HG02798 (cell line): ENCODE measurements at regions not wholly inside any gene's neighbourhood (a gene's known extent, or its start where the extent isn't known, plus 50 kb on each side); places are given as distances from the start of the nearest gene placed in this dataset.
"Not testable (repeated sequence)": the region's sequence is repeated elsewhere in the genome, so short reads cannot be mapped to it uniquely, and the experiment has no call there.

ENCODE experiments used
- ATAC-seq: cut with Tn5 transposase; IDR thresholded peaks from one replicate; pipeline ENCODE4 v1.9.1; 2021; ENCODE audit warnings: mild to moderate bottlenecking; ENCODE audit not compliant: unreplicated experiment, poor library complexity

GRCh38 chr3:84141571-84141970 lies 817.2 kb upstream of the CADM2 start:
- no peak for ATAC-seq

- ATAC-seq = no peak
Observed at GRCh38 chr3:84165328-84165727, 793.5 kb upstream of the CADM2 start.

- no peak for ATAC-seq
Observed at GRCh38 chr3:84175449-84175848, 783.3 kb upstream of the CADM2 start.

GRCh38 chr3:84184937-84185336 lies 773.9 kb upstream of the CADM2 start:
- no peak for ATAC-seq

- no peak for ATAC-seq
Observed at GRCh38 chr3:84194029-84194428, 764.8 kb upstream of the CADM2 start.

GRCh38 chr3:84209474-84209873 lies 749.3 kb upstream of the CADM2 start:
- ATAC-seq = no peak

GRCh38 chr3:84223512-84223911 lies 735.3 kb upstream of the CADM2 start:
- ATAC-seq = no peak

- no peak for ATAC-seq
Observed at GRCh38 chr3:84224262-84224661, 734.5 kb upstream of the CADM2 start.

- ATAC-seq = no peak
Observed at GRCh38 chr3:84236261-84236660, 722.5 kb upstream of the CADM2 start.

GRCh38 chr3:84245789-84246188 lies 713.0 kb upstream of the CADM2 start:
- no peak for ATAC-seq

- ATAC-seq = no peak
Observed at GRCh38 chr3:84260596-84260995, 698.2 kb upstream of the CADM2 start.

GRCh38 chr3:84265768-84266167 lies 693.0 kb upstream of the CADM2 start:
- no peak for ATAC-seq

- ATAC-seq = no peak
Observed at GRCh38 chr3:84275532-84275931, 683.3 kb upstream of the CADM2 start.

GRCh38 chr3:84277562-84278224 lies 681.1 kb upstream of the CADM2 start:
- no peak for ATAC-seq

- ATAC-seq = no peak
Observed at GRCh38 chr3:84292128-84292527, 666.7 kb upstream of the CADM2 start.

GRCh38 chr3:84299329-84299728 lies 659.5 kb upstream of the CADM2 start:
- ATAC-seq = no peak

- no peak for ATAC-seq
Observed at GRCh38 chr3:84304214-84304613, 654.6 kb upstream of the CADM2 start.

GRCh38 chr3:84307339-84307738 lies 651.5 kb upstream of the CADM2 start:
- ATAC-seq = no peak

- ATAC-seq = no peak
Observed at GRCh38 chr3:84308379-84308778, 650.4 kb upstream of the CADM2 start.

GRCh38 chr3:84318273-84318809 lies 640.4 kb upstream of the CADM2 start:
- no peak for ATAC-seq

GRCh38 chr3:84365563-84366278 lies 593.1 kb upstream of the CADM2 start:
- ATAC-seq = not testable (repeated sequence)
